ENCODE measurements at regions not wholly inside any gene's neighbourhood (a gene's known extent, or its start where the extent isn't known, plus 50 kb on each side); places are given as distances from the start of the nearest gene placed in this dataset.

- TF ChIP-seq, protein P1, sequence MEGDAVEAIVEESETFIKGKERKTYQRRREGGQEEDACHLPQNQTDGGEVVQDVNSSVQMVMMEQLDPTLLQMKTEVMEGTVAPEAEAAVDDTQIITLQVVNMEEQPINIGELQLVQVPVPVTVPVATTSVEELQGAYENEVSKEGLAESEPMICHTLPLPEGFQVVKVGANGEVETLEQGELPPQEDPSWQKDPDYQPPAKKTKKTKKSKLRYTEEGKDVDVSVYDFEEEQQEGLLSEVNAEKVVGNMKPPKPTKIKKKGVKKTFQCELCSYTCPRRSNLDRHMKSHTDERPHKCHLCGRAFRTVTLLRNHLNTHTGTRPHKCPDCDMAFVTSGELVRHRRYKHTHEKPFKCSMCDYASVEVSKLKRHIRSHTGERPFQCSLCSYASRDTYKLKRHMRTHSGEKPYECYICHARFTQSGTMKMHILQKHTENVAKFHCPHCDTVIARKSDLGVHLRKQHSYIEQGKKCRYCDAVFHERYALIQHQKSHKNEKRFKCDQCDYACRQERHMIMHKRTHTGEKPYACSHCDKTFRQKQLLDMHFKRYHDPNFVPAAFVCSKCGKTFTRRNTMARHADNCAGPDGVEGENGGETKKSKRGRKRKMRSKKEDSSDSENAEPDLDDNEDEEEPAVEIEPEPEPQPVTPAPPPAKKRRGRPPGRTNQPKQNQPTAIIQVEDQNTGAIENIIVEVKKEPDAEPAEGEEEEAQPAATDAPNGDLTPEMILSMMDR (conservative IDR thresholded peaks at IDR 0.05) = no peak
- no peak overlapping the region for H3K27ac ChIP-seq
These were observed 64.9 kb upstream of the MAP2 start for GRCh38 chr2:209358992-209359391.

GRCh38 chr2:209367075-209367747 lies 56.6 kb upstream of the MAP2 start:
- peak overlapping the region; percentile 76 for H3K27ac ChIP-seq
- TF ChIP-seq, protein P1 (conservative IDR thresholded peaks at IDR 0.05) = no peak

DNA sequence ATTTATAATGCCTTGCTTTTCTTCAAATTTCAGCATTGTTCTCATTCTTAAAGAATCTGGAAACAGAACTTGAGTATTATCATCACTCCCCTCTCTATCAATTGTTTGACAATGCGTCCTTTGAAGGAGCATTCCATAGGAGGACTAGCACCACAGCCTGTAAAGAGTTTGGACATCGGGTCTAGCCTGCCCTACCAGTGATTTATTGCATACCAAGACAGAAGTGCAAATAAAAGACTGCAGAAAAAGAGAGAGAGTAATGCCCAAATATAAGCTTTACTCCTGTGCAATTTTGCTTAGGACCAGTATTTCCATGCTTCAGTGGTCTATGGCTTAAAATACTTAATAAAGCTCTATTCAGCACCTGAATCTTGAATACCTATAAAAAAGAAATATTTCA lies 55.4 kb upstream of the MAP2 start:
- H3K27ac ChIP-seq = peak overlapping the region; percentile 76
- TF ChIP-seq, protein P1 (conservative IDR thresholded peaks at IDR 0.05) = no peak

DNA sequence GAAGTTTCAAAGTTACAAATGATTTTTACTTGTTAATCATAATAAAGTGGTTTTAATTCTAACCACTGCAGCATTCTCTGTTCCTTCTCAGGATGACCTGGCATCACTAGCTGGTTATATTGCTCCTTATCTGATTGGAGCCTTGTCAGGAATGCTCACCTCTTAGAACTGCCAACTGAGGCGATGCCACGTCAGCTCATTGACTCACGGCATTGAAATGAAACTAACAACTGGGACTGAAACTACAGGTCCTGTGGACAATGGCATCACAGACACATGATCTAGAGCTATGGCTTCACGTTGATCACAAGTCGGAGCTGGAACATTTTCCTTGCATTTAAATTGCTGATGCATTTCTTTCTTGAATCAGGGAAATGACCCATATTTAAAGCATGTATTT lies 54.9 kb upstream of the MAP2 start:
- TF ChIP-seq, protein P1 (conservative IDR thresholded peaks at IDR 0.05) = no peak
- peak overlapping the region; percentile 76 for H3K27ac ChIP-seq

DNA sequence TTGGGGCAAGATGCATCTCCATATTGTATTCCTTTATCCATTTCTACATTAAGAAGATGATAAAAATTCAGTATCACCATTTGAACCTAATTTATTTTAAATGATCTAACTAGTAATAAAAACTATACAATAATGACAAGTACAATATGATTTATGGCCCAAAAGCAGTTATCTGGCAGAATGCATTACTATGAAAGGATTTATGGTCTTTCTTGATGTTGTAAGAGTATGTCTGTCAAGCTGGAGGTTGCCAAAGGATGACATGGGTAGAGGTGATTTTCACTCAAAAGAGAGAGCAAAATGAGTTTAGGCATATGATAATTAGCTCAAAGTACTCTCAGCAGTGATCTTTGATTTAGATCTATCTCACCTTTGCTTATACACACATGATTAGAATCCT lies 54.2 kb upstream of the MAP2 start:
- peak overlapping the region; percentile 76 for H3K27ac ChIP-seq

DNA sequence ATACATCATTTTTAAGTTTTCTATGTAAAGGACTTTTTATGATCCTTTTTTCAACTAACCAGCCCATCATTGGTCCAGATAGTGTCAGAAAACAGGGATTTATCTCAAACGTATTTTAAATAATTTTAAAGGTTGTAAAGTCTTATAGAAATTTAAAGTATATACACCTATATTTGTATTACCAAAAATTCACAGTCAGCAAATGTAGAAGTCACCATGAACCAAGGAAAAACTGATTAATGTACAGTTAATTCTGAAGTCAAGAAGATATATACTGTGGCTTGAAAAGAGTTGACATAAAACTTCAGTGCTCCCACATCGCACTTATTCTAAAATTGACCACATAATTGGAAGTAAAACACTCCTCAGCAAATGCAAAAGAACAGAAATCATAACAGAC lies 52.4 kb upstream of the MAP2 start:
- TF ChIP-seq, protein P1 (conservative IDR thresholded peaks at IDR 0.05) = no peak
- no peak overlapping the region for H3K27ac ChIP-seq

More for the DNA sequence above, 54.2 kb upstream of the MAP2 start:
- TF ChIP-seq, protein P1 (conservative IDR thresholded peaks at IDR 0.05) = no peak

Data from VCaP (cell line).